NCI-H2107 (cell line): ENCODE measurements at regions not wholly inside any gene's neighbourhood (a gene's known extent, or its start where the extent isn't known, plus 50 kb on each side); places are given as distances from the start of the nearest gene placed in this dataset.

ENCODE experiments used
- DNase-seq: peaks from one replicate; lab custom pipeline; 2025; lab: John Stamatoyannopoulos, UW

GRCh38 chr16:76724181-76724580, 447.0 kb downstream of the CNTNAP4 start:
- DNase-seq = no peak

DNA sequence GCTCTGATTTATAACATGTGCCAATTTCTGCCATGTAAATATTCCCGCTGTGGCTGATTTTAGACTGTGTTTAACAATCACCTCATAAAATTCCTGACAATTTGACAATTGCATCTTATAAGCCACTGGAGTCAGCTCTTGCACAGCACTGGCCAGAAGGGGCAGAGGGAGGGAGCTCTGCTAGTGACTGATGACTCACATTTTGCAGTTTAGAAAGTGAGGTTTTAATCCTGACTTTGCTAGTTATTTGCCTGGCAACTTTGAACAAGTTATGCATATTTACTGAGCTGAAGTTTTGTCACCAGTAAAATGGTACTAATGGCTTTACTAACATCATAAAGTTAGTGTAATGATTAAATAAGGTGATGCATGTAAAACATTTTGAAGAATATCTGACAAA, 452.3 kb downstream of the CNTNAP4 start:
- DNase-seq = no peak

DNA sequence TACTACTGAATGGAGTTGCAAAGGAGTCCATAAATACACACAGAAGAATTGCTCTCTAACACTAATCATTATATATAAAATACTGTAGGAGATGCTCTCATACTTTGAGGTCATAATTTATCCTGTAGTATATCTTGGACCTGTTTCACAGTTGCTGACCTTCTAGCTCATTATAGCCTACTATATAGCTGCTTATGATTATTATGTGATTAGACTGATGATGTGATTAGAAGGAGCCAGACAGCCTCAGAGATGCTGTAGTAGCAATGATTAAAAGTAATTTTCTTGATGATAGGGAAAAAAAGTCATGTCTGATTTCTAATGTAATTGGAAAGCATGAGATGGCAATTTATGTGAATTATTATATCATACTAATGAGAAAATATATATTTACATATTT, 455.7 kb downstream of the CNTNAP4 start:
- no peak for DNase-seq

- no peak for DNase-seq
Measured at GRCh38 chr16:76741623-76742022, 449.4 kb upstream of the MON1B start.

DNA sequence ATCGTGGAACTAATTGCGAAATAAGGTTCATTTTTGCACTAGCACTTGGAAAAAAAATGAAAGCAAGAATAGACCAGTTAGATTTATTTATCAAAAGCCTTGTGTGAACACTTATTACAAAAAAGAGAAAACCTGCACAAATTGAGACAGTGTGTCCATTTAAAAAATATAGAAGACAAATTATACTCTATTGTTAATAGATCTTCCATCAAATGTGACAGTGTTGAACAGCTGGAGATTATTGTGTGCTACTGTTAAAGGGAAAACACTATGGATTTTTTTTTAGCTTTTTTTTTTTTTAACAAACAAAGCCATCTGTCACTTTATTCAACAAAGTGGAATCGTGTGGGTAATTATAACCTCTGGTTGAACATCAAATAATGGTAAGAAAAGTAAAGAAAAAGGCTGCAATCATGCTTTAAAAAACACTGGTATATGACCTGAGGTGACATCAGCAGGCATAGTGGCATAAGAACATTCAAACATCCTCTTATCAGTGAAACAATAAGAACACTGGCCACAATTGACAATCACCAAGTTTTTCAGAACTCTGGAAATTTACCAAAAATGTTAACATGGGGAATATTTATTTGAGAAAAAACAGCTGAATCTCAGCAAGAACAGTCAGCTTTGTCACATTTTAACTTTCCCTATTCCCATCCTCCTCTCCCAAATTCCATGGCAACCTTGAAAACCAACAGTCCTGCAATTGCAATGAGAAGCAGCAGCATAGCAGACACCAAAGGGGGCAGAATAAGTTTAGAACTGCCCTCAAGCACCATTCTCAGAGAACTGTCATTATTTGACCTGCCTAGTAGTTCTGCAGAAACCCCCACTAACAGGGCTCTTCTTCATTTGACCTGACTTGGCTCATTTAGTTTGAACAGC, 442.3 kb upstream of the MON1B start:
- DNase-seq = no peak

DNA sequence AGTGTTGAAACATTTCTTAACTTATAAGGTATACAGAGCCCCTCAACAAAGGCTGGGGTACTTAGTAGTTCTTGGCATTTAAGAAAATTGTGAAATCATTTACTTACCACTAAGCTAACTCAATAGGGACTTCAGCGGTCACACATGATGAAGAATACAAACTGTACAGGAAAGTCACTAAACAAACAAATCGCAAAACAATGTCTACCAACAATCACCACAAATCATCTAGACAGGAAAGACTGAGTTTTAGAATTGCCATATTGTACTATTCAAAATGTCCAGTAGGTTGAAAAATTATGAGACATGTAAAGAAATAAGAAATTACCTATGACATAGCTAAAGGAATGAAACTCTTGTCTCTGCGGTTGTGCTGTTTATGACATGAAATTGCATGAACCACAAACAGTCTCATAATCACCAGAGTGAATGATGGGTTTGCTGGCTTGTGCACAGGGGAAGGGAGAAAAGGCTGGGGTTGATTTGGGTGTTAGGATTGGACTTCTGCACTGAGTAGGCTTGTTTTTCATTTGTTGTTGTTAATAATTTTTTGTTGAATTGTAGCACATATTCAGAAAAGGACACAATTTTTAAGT, 441.1 kb upstream of the MON1B start:
- no peak for DNase-seq

GRCh38 chr16:76755496-76755895, 435.5 kb upstream of the MON1B start:
- DNase-seq = no peak

- no peak for DNase-seq
Measured at GRCh38 chr16:76756423-76756822, 434.6 kb upstream of the MON1B start.

DNA sequence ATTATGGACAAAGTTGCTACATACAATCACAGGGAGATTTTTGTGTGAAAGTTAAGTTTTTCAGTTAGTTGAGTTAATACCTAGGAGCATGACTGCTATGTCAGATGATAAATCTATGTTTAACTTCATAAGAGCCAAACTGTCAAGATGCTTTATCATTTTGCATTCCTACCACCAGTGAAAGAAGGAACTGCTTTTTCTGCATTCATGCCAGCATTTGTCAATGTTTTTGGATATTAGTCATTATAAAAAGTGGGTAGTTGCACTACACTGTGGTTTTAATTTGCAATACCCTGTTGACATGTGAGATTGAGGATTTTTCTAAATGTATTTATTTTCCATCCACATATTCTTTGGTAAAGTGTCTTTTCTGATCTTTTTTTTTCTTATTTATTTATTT, 434.0 kb upstream of the MON1B start:
- DNase-seq = no peak

DNA sequence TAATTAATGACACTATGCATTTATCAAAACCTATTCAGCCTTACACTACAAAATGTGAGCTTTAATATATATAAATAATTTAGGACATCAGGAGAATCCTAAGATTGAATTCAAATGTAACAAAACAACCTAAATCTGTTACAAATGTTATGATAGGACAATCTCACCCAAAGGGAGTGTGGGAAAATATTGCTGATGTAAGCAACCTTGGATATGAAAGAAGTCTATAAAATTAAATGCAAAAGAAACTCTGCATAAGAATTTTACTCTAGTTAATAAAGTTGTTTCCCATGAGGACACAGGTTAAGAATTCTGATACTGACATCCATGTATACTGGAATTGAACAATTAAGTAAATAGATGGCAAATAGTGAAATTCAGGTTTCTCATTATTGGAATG, 424.5 kb upstream of the MON1B start:
- no peak for DNase-seq

DNA sequence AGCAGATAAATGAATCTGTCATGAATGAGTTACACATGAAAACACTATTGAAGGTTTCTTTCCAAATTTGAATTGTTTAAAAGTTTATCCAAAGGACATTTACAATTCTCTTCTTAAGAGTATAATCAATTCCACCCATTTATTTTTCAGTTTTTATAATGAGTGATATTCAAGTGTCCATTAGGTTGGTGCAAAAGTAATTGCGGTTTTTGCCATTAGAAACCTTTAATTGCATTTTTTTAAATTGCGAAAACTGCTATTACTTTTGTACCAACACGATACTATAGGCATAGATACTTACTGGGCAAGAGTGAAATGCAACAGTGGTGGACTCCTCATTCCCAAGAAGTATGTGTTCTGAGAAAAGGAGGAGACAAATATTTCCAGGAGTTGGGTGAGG, 422.7 kb upstream of the MON1B start:
- no peak for DNase-seq

DNA sequence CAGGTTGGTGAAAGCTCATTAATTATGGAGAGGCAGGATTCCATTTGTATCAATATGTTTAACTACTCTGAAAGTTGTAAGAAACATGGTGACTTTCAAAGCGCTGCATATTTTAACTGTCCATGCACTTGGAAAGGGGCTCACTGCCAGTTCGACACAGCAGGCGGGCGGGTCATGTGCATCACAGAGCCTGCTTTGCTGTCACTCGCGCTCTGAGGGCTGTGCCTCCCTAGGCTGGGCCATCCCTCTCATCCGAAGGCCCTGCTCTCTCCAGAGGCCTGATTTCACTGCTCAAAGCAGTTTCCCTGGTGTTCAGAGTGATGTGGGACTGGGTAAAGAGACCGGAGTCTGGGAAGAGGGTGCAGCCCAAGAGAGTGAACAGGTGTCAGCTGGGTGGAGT, 422.0 kb upstream of the MON1B start:
- no peak for DNase-seq

DNA sequence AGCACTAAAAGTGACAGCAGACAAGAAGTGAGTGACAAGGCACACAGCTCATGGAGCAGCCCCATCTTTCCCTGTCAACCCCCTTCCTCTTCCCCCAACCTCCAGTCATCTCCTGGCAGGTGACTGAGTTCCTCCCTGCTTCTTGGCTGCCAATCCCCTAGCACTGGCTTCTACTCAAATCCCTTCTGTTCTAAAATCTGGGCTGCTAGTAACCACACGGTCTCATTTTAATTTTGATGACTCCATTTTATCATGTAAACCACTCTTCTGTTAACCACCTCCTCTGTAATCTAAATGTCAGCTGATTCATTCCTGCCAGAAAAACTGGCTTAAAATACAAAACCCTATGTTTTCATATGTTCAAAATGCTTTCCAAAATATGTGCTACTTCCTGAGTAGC, 419.8 kb upstream of the MON1B start:
- DNase-seq = no peak

- no peak for DNase-seq
Measured at GRCh38 chr16:76777721-76778465, 413.1 kb upstream of the MON1B start.

GRCh38 chr16:76780556-76780955, 410.4 kb upstream of the MON1B start:
- DNase-seq = no peak

DNA sequence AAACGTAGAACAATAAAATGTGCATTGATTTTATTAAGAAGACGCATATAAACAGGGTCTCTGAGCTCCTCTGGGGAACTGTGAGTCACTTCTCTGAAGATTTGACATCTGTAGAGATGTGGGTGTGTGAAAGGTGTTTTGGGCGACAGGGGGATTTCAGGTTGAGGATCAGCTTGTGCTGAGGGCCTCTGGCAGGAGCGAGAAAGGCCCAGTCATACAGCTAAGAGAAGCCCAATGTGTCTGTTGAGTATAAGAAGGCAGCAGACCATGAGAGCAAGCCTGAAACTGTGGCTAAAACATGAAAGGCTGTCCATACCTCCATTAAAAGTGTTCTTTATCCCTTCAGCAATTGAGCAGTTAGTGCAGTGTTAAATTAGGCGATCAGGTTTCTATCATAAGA, 406.5 kb upstream of the MON1B start:
- DNase-seq = peak; percentile 52

DNA sequence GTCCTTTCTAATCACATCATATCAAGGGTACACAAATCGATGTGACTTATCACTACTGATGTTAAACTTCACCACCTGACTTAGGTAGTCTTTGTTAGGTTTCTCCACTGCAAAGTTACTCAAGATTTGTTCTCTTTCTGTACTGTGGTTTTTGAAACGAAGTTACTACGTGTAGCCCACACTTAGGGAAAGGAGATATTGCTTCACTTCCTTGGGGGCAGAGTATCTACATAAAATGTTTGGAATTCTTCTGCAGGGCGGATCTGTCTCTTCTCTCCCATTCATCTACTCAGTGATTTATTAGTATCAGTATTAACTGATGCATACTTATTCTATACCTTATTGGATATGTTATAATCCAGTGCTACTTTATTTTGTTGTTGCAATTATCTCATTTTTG, 403.6 kb upstream of the MON1B start:
- DNase-seq = no peak

DNA sequence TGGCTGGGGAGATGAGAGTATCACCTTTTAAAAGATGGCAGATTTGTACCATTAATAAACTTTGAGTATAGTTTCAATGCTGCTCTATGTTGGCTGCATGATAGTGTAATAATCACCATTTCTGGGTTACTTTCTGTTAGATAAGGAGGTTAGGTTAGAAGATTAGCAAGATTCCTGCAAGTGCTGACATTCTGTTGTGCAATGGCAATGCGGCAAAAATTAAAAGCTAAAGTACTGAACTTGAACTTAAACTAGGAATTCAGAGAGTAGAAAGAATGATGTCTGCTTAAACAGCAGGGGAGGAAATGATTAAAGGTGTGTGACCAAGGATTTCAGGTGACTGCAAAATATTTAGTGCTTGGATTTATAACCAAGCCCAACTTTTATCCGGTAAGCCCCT, 399.8 kb upstream of the MON1B start:
- DNase-seq = no peak

GRCh38 chr16:76796416-76796815, 394.6 kb upstream of the MON1B start:
- DNase-seq = no peak

DNA sequence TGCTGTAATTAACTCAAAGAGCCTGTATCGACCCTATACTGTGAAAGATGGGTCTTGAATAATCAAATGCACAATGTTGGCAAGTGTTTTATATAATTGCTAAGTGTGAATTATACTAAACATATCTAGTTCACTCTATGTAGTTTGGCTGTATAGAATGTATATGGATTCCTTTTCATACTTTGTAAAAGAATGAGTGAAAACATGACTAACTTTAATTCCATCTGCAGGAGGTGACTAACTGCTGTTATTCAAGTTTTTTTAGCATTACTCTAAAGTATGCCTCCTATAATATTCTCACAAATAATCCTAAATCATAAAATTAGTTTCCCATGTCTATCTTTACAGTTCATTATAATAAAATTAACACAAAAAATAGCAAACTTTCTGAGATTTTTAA, 394.0 kb upstream of the MON1B start:
- DNase-seq = no peak

- no peak for DNase-seq
Measured at GRCh38 chr16:76797457-76797856, 393.5 kb upstream of the MON1B start.

DNA sequence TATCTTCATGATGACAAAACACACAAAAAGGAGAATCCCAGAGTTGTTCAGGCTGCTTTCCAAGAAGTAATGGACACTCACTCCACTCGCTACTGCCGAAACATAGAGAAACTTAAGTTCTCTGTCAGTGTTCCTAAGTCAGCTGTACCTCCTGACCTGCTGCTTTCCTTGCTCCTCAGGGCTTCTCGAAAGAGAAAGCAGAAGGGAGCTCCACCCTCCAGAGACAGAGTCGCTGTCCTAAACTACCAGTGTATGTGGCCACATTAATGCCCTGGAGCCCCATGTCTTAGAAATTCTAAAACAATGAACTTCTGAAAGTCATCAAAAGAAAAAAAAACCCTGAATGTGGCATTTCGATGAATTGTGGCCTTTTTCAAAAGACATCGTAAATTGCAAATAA, 390.8 kb upstream of the MON1B start:
- no peak for DNase-seq

DNA sequence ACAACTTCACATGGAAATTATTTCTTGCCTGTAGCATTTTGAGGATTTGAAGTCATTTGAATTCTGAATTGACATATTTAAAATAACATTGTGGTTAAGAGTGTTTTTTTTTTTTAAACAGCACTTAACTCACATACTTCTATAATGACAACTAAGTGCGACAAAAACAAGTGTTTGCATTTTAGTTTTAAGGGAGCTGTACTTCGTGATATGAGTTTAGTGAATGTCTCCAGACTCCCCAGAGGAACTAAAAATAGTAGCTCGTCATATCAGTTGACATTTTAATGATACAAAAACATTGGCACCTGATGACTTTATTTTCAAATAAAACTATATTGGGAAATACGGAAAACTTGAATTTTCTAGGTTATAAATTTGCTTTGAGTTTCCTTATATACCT, 389.6 kb upstream of the MON1B start:
- no peak for DNase-seq
